Stimulated activated CD8-positive, alpha-beta memory T cell treated with anti-CD3 and anti-CD28 coated beads, Interleukin-15, amount 100 ng/mL, for 24 hours (primary cell): ENCODE measurements at regions not wholly inside any gene's neighbourhood (a gene's known extent, or its start where the extent isn't known, plus 50 kb on each side); places are given as distances from the start of the nearest gene placed in this dataset.
"Not testable (repeated sequence)": the region's sequence is repeated elsewhere in the genome, so short reads cannot be mapped to it uniquely, and the experiment has no call there.

Experiments used
- DNase-seq: peaks from one replicate; pipeline ENCODE4 v3.0.0-alpha.2; 2020; ENCODE audit warnings: low read depth

DNA sequence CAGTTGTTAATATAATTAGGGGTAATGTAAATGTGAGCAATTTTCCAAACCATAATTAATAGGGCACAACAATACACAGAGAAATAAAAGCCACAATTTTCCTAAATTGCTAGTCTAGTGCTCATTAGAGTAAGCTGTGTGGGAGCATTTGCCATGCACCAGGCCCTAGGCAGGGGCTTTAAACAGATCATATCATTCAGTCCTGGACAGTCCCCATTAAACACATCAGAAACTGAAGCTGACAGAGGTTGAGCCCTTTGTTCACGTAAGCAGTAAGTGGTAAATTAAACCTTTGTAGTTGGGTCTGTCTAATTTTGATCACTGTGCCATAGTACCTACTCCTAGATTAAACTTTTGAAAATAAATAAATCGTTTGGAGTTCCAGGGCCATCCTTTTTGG lies 931.1 kb downstream of the C6orf118 start:
- DNase-seq = no peak

DNA sequence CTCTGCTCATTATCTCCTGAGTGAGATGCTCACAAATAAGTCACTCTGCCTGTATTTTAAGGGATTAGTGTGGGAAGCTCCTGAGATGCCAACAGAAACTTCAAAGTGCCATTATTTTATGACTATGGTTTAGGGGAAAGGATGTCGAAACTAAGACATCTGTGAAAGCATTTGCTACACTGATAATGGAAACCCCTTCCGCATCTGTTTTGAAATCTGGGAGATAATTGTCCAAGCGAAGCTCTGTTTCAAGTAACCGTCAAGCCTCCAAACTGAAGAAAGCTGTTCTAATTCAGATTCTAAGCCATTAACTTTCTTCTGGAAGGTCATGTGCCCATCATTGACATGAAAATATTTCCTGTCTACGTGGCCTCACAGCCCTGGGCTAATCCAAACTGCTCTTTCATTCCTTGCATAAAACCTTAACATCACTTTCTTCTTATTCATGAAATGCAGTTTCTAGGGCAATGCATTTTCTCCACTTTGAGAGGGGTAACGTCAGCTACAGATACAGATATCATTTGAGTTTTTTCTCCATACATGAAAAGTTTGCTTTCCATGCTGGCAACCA lies 932.0 kb downstream of the C6orf118 start:
- no peak for DNase-seq

DNA sequence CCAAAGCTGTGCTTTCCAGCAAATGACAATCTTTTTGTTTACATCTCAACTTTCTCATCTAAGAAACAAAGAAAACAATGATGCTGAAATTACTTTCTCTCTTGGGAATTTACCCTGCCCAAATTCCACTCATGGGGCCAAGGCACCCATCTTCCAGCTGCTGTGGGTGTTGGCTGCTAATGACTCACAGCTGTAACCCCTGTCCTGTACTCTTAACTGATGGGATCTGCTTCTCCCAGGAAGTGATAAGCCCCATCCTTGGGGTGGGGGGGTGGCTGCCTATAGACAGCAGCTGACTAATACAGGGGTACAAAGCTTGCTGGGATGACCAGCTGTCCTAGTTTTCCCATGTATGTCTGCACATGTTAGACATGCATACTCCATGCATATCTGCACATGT lies 938.6 kb downstream of the C6orf118 start:
- DNase-seq = no peak

DNA sequence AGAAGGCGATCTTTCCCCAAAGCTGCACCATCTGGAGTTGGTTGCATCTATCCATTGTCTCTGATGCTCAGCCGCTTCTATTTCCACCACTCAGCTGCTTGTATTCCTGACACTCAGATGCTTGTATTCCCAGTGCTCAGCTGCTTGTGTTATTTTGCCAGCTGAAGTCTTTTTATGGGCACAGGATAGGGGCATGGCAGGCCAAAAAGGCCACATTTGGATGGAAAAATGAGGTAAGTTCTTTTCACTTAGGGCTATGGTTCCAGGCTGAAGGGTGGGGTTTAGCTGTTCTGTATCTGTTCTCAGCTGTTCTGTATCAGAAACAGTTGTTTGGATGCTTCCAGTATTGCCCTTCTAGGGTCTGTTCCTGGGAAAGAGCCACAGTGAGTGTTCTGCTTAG lies 944.9 kb downstream of the QKI start:
- no peak for DNase-seq

DNA sequence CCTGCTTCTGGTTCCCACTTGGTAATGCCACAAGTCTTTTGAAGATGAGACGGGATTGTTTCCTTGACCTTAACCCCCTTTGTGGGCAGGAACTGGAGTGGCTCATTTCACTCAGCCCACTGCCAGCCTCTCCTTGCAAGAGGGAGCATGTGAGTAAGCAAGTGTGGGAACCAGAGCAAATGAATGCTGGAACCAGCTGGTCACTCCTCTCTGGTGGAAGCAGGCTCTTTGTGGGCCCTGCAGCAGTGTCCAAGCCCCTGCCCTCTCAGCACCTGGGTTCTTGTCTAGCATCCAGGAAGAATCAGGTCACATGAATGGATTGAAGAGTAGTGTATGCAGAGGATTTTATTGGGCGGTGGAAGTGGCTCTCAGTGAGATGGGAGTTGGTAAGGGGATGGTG lies 944.5 kb downstream of the QKI start:
- no peak for DNase-seq

DNA sequence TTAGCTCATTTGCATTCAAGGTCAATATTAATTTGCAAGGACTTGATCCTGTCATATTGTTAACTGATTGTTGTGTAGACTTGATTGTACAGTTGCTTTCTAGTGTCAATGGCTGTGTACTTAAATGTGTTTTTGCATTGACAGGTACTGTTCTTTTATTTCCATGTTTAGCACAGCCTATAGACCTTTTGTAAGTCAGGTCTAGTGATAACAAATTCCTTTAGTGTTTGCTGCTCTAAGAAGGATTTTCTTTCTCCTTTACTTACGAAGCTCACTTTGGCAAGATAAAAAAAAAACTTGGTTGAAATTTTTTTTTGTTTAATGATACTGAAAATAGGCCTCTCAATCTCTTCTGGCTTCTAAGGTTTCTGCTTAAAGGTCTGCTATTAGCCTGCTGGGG lies 942.3 kb downstream of the QKI start:
- DNase-seq = no peak

DNA sequence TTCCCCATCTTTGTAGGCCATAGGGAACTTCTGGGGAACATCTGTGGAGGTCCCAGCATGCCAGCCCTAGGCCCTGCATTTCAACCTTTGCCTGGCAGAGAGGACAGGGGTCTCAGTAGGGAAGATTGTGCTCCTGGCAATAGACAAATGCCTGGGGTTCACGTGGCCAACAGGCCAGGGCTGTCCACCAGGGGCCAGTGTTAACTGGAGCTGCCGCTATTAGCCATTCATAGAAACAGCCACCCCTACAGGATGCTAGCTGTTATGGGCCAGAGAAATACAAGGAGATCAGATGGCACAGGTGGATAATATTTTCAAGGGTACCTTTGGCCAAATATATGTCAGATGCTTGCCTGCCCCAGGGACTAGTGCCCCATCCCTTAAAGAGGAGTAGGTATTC lies 932.9 kb downstream of the QKI start:
- no peak for DNase-seq

DNA sequence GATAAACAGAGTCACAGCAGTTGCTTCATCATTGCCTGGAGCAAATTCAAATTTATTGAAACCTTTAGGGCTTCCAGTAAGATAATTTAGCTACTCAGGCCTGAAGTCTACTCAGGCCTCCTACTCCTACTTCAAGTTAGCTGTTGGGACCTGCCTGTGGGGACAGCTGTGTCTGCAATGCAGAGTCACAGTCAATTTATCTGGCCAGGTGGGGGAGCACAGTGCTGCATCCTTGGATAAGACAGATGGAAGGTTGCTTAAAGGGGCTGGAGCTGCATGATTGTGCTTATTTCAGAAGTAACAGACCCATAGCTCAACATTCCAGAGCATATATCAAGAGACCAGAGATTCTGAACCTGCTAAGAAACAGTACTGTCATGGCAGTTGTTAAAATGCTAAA lies 932.1 kb downstream of the QKI start:
- no peak for DNase-seq

DNA sequence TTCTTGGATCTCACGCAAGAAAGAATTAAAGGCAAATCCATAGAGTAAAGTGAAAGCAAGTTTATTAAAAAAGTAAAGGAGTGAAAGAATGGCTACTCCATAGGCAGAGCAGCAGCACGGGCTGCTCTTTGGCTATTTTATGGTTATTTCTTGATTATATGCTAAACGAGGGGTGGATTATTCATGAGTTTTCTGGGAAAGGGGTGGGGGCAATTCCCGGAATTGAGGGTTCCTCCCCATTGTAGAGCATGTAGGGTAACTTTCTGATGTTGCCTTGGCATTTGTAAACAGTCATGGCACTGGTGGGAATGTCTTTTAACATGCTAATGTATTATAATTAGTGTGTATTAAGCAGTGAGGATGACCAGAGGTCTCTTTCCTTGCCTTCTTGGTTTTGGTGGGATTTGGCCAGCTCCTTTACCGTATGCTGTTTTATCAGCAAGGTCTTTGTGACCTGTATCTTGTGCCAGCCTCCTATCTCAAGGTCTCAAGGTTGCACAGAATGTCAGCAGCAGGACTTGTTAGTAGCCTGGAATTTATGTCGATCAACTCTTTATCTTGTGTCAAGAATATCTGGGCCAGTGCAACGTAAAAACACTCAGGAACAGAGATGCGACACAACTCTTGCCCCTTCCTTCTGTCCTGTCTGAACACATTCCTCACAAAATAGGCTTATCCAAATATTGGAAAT lies 931.4 kb downstream of the QKI start:
- no peak for DNase-seq

DNA sequence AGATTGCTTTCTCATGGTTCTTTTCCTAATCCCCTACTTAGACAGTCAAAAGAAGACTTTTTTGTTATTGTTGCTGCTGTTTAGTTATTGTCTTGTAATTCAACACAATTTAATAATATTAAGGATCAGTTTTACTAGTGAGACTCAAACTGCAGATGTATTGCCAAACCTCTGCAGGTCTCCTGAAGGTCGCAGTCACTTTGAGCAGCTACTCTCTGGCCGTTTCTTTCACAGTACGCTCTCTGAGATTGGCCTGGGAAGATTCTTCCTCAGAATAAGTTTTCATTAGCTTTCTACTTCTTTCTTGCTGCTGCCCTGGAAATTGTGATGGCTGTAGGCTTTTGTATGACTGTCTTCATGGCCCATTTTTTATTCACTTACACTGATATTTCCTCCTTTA lies 930.8 kb downstream of the QKI start:
- DNase-seq = no peak

DNA sequence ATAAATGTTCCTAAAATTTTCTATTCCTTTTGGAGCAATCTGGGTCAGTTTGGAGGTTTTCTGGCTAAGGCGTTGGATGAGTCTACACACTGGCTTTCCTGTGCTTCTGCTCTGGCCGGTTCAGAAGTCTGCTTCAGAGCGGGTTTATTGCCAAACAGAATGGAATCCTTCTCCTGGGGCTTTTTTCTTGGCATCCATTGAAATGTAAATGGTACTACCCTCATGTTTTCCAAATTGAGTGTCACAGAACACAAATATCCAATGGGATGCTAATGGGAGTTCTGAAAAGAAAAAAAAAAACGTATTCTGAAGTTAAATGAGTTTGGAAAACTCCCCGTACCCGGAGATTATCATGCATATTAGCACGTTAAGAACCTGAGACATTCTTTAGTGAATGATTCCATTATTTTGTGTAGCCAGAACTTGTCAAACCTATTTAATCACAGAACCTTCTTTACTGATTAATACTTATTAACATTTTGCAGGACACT lies 930.3 kb downstream of the QKI start:
- no peak for DNase-seq

DNA sequence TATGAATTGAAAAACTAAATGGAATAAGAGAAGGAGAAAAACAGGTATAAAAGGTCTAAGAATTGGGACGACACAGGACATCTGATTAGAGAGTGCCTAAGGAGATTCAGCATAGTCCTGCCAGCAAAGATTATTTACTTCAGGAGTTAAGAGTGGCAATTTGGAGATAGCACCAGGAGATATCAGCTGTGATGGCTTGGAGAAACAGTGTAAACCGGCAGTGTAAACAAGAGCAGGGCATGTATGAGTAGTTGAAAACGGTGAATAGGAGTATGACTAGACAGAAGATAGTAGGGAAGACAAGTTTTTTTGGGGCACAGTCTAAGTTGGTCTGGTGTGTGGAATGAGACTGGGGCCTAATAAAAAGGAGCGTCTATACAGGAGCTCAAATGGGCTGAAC lies 924.9 kb downstream of the QKI start:
- DNase-seq = not testable (repeated sequence)

DNA sequence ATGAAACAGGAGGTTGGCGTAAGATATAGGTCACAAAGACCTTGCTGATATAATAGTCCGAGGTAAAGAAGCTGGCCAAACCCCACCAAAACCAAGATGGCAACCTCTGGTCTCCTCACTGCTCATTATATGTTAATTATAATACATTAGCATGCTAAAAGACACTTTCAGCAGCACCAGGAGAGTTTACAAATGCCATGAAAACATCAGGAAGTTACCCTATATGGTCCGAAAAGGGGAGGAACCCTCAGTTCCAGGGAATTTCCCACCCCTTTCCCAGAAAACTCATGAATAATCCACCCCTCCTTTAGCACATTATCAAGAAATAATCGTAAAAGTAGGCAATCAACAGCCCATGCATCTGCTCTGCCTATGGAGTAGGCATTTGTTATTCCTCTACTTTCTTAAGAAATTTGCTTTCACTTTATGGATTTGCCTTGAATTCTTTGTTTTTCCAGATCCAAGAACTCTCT lies 923.4 kb downstream of the QKI start:
- DNase-seq = no peak

DNA sequence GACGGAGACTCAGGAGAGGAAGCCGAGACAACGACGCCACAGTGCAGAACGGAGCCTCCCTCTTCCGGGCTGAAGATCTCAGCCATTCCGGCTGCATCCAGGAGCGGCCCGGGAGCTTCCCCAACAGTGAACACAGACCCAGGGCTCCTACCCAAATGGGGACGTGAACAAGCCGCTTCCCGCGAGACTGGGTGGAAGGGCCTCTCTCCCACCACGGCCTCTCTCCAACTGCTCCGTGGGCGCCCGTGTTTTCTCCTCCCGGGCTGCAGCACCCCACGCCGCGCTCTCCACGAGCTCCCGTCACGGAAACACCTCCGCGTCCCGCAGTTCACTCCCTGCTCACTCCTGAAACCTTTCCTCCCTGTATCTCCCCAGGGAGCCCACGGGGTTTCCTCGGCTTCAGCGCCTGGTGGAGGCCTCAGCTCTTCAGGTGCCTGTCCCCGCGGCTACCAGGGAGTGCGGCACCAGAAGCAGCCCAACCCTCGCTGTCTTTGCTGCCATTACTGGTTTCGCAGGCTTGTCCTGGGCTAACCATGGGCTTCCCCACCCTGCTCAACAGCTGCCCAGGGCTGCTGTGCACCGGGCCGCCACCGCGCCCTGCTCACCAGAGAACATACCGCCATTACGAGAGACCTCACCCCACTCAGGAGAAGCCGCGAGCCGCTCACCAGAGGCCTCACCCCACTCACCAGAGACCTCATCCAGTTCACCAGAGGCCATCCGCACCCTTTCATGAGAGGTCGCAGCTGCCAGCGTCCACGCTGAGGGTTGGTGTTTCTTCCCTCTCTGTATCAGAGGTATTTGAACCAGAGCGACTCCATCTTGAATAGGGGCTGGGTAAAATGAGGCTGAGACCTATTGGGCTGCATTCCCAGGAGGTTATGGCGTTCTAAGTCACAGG lies 922.8 kb downstream of the QKI start:
- DNase-seq = no peak

DNA sequence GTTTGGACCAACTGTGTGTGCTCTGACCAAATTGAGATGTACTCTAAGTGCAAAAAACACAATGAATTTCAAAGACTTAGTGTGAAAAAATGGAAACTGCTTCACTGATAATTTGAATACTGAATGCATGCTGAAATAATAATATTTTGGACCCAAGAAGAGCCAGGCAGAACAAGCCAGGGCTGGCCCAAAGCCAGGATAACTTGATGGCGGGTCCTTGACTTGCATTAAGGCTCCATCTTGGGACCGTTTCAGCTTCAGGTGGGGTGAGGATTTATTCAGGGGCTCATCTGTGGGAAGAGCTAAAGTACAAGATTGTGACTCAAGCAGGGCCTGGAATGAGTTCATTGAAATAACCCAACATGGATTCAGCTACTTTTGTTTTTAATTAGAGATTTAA lies 921.9 kb downstream of the QKI start:
- DNase-seq = no peak

DNA sequence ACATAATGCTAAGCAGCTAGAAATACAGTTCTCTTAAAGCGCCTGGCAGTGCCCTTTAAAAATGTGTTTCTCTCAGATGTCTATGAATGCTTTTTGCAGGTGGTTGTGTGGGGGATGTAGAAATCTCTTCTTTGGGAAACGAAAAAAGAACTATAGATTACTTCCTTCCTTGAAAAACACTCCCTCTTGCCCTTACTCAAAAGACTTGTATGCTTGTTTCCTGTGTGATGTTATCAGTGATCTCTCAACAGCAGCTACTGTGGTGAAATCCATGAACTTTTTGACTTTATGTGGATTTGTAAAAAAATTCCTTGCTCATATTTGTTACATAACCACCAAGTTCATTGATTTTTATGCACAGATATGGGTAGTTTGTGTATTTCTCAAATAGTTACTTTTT lies 916.5 kb downstream of the QKI start:
- no peak for DNase-seq

DNA sequence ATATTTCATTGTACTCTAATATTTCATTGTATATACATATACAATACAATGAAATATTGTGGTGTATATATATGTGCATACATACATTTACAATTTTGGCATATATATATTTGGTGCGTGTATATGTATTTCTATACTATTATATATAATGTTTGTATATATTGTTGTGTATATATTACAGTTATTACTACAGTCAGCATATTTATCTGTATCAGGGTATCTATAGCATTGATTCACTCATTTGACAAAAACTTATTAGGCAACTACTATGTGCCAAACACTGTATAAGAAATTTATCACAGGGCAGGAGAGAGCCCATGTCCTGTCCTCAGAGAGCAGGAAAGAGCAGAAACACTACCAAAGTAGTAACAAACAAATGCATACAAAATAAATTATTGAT lies 910.6 kb downstream of the QKI start:
- DNase-seq = no peak

DNA sequence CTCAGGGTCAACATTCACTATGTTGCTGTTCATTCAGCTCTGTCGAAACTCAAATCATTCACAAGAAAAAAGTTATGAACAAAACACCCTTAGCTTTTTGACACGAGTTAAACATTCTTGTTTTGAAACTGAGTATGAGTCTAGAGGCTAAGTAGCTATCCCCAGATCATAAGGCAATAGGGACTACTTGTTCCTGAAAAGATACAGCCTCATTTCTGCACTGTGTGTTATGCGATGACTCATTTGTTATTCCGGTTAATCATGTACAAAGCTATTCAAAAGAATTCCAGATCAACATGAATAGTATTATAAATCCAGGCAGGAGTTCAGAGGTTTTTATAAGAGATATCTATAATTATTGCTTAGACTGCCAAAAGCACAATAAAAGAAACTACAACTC lies 908.0 kb downstream of the QKI start:
- no peak for DNase-seq

DNA sequence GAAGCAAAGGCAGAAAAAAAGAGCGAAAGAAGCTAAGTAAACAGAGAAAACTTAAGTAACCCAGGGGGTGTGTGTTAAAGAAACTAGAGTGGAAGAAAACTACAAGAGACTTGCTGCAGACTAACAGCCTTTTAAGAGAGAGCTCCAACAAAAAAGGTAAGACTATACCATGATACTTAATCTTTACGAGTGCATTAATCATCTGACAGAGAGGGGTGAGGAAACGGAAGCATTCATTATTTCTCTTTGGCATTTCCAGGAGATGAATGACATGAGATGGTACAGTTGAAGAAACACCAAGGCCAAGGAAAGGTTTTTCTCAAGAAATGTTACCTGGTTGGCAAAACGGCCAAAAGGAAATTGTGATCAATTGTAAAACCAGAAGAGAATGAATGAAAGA lies 906.8 kb downstream of the QKI start:
- DNase-seq = no peak

DNA sequence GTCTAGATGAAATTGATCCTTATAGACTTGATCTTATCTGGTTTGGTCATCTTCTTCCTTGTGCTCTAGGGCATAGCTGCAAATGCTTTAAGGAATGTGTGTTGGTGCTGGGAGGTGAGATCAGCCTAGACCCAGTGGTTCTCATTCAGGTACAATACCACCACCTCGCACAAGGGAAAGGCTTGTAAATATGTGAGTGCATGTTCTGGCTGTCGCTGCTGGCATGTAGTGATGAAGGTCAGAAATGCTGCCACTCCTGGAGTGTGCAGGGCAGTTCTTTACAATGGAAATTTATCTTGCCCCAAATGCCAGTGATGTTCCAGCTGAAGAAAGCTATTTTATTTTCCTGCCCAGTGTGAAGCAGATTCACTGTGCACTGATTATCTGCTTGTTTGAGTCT lies 900.9 kb downstream of the QKI start:
- DNase-seq = no peak

DNA sequence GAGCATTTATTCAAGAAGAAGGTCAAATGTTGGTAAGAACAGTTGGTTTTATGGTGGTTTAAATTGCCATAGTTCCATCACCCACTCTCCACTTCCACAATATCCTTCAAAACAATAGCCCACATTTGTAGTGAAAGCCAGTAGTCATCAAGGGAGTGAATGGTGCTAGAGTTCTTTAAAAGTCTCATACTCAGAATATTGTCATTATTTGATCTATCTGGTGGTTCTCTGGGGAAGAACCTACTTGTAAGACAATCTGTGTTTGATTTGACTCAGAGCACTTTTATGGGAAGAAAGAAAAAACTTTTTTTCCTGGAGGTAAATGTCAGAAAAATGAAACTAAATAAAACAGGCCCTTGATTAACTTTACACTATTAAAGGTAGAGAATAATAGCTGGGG lies 893.8 kb downstream of the QKI start:
- DNase-seq = no peak

DNA sequence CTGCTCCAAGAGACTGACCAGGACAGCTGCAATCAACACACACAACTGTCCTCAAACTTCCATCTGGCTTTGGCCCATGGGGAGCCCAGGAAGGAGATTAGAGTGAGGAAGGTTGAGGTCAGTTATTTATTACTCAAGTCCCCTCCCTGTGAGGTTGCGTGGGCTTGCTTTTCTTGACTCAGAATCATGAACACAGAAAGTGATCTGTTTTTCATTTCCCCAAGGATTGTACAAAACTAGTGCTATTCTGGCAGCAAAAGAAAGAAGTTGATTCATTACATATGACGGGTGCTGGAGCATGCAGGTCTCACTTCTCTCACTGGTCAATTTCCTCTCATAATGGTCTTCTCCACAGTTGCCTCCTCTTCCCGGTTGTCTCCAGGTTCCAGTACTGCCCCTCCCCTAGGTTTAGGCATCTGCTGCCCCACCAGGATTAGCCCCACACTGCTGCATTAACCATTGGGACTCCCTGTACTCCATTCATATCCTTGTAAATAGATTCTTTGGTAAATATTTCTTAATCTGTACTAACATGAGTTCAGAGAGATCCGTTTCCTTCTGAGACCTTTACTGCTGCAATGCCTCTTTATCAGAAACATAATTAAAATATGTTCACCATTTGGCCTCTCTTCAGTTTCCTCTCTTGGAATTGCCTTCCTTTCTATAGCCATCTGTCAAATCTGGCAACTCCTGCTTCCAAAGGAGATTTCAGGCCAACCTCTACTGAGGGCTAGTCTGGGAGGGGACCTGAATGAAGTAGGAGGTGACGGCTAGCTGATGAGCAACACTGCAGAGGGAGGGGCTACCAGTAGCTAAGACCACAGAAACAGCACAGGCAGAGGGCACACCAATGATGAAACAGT lies 888.8 kb downstream of the QKI start:
- DNase-seq = no peak
